Mesodermal cell (in vitro differentiated cells): ENCODE measurements at regions not wholly inside any gene's neighbourhood (a gene's known extent, or its start where the extent isn't known, plus 50 kb on each side); places are given as distances from the start of the nearest gene placed in this dataset.
"Not testable (repeated sequence)": the region's sequence is repeated elsewhere in the genome, so short reads cannot be mapped to it uniquely, and the experiment has no call there.

Source experiments
- H3K27ac ChIP-seq: 2 replicates; pipeline ENCODE4 v1.7.0; 2013; ENCODE audit warnings: mild to moderate bottlenecking, low read depth, low read length, moderate library complexity; ENCODE audit not compliant: severe bottlenecking
- H3K36me3 ChIP-seq: 2 replicates; pipeline ENCODE4 v1.7.1; 2013; ENCODE audit warnings: mild to moderate bottlenecking, low read length, moderate library complexity; ENCODE audit not compliant: control insufficient read depth, insufficient read depth
- H3K4me1 ChIP-seq: one replicate; pipeline ENCODE4 v1.7.1; 2013; ENCODE audit warnings: mild to moderate bottlenecking, low read length; ENCODE audit not compliant: insufficient read depth, control insufficient read depth, poor library complexity, severe bottlenecking
- H3K4me3 ChIP-seq: 2 replicates; pipeline ENCODE4 v1.7.0; 2013; ENCODE audit warnings: low read length, control low read depth, mild to moderate bottlenecking; ENCODE audit not compliant: insufficient read depth, poor library complexity, severe bottlenecking; ENCODE audit errors: extremely low read depth
- H3K9me3 ChIP-seq: 2 replicates; pipeline ENCODE4 v1.7.1; 2013; ENCODE audit warnings: mild to moderate bottlenecking, low read length, moderate library complexity; ENCODE audit not compliant: control insufficient read depth
- WGBS, 2 experiments: methylation state at CpG; one replicate each; pipeline ENCODE4 v1.1.5; 2013; ENCODE audit warnings: missing lambda C conversion rate in 2 of 2; ENCODE audit not compliant: insufficient coverage in 2 of 2; 5-methylcytosine and 5-hydroxymethylcytosine counted together

DNA sequence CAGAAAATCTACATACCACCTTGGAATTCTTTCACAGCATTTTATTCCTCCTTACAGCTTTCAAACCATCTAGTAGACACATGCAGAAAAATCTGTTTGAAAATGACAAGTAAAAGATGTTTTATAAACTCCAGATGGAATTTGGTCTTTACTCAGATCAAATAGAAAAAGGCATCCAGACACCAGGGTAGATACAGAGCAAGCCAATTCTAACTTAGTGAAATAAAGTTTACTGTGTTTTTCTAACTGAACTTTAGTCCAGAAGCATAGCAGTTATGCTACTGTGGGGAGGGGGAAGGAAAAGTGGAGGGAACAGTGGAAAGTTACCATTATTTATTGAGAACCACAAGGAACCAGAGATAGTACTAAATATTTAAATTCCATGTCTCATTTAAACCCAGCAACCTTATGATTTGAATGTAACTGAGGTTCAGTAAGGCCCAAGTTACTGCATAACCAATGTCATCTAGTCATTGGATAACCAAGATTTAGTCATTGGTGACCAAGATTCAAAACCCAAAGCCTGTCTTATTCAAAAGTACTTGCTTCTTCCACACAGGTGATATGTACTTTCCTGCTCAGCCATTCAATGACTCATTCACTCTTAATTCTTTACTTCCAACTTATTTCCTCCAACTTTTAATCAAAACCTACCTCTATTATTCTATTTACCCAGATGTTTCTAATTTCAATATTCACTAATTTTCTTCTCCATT is 57.7 kb downstream of the RAD51AP2 start:
- H3K36me3 ChIP-seq = no peaks in the 10 kb centered on the region
- H3K4me1 ChIP-seq = no peaks in the 10 kb centered on the region
- no peaks in the 10 kb centered on the region for H3K9me3 ChIP-seq
- H3K4me3 ChIP-seq = no peak overlapping the region
- no peak overlapping the region for H3K27ac ChIP-seq

DNA sequence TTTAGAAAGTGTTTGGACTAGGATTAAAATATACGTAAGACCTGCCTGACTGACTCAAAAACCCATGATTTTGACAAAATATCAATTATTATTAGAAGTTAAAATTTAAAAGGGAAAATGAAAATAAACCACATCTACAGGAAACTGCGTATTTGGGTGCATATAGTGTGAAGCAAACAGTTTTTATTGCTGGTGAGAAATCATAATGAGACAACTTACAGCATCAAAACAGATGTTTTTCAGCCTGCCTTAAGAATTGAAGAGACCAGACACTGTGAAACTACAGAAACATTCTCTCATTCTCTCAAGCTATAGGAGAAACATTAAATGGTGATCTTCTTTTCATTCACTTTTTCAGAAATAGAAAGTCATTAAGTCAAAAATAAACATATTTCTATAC is 62.9 kb downstream of the RAD51AP2 start:
- no peaks in the 10 kb centered on the region for H3K36me3 ChIP-seq
- WGBS, 2 experiments = no CpG with 5 or more reads among the region's 2 CpGs
- no peaks in the 10 kb centered on the region for H3K4me1 ChIP-seq
- H3K9me3 ChIP-seq = no peaks in the 10 kb centered on the region
- no peak overlapping the region for H3K27ac ChIP-seq
- H3K4me3 ChIP-seq = no peak overlapping the region

DNA sequence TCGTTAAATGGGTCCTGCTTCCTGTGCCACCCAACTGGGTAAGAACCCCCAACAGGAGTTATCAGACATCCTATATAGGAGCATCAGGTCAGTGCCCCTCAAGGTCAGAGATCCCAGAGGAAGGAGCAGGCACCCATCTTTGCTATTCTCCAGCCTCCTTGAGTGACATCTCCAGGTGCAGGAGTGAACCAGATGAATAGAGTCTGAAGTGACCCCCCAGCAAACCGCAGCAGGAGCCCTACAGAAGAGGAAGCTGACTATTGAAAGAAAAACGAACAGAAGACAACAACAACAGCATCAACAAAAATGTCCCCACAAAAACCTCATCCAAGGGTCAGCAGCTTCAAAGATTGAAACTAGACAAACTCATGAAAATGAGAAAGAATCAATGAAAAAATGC is 72.0 kb downstream of the RAD51AP2 start:
- WGBS, 2 experiments = 100% methylated on average over 1 of the region's 3 CpGs

DNA sequence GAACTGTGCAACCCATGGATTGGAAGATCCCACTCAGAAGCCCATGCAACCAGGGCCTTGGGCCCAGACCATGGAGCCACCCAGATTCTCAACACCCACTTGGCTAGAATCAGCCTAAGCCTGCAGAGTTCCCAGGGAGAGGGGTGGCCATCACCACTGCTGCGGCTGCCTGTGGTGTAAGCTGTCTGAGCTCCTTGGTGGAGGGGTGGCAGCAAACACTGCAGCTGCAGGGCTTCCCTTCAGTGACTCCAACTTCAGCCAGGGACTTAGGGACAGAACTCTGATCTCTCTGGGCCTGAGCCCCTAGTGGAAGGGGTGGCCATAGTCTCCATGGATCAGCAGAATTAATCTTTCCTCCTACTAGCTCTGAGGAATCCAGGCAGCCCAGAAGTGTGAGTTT is 72.5 kb downstream of the RAD51AP2 start:
- no peaks in the 10 kb centered on the region for H3K36me3 ChIP-seq
- H3K4me1 ChIP-seq = peaks cover 6% of the 10 kb centered on the region
- no peak overlapping the region for H3K27ac ChIP-seq
- WGBS, 2 experiments = 80 to 100% methylated on average over 1 of the region's 1 CpG
- no peaks in the 10 kb centered on the region for H3K9me3 ChIP-seq
- H3K4me3 ChIP-seq = no peak overlapping the region

More for the DNA sequence above, 72.0 kb downstream of the RAD51AP2 start:
- H3K36me3 ChIP-seq, H3K9me3 ChIP-seq, H3K4me1 ChIP-seq, H3K4me3 ChIP-seq, H3K27ac ChIP-seq: not testable (repeated sequence)

DNA sequence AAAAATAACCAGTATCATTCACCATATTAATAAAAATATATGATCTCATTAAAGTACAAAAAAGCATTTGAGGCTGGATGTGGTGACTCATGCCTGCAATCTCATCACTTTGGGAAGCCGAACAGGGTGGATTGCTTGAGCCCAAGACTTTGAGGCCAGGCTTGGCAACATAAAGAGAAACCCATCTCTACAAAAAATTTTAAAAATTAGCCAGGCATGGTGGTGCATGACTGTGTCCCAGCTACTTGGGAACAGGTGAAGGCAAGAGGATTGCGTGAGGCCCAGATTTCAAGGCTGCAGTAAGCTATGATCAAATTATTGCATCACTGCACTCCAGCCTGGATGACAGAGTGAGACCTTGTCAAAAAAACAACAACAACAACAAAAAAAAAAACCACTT is 75.9 kb downstream of the RAD51AP2 start:
- Histone ChIP-seq H3K36me3 (no peaks in the 10 kb centered on the region), H3K4me3 (no peak overlapping the region), H3K4me1 (peaks cover 6% of the 10 kb centered on the region), H3K9me3 (no peaks in the 10 kb centered on the region), H3K27ac (no peak overlapping the region)
- WGBS, 2 experiments = 100% methylated on average over 1 of the region's 2 CpGs

DNA sequence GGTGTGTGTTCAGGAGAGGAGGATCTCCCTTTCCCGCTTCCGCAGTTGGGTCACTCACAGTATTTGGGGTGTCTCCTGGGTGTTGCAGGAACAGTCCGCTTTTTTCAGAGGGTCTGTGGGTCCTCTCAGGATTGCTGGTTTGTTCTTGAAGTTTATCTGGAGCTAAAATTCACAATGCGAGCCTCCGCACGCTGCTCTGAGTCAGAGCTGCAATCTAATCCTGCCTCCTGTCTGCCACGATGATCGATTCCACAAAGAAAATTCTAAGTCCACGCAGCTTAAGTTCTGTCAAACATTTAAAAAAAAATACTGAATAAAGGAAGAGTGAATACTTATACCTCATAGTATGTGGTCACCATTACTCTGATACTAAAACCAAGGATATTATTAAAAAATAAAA is 76.5 kb downstream of the RAD51AP2 start:
- no peak overlapping the region for H3K4me3 ChIP-seq
- WGBS, 2 experiments = 63 to 95% methylated on average over 2 to 6 of the region's 9 CpGs

DNA sequence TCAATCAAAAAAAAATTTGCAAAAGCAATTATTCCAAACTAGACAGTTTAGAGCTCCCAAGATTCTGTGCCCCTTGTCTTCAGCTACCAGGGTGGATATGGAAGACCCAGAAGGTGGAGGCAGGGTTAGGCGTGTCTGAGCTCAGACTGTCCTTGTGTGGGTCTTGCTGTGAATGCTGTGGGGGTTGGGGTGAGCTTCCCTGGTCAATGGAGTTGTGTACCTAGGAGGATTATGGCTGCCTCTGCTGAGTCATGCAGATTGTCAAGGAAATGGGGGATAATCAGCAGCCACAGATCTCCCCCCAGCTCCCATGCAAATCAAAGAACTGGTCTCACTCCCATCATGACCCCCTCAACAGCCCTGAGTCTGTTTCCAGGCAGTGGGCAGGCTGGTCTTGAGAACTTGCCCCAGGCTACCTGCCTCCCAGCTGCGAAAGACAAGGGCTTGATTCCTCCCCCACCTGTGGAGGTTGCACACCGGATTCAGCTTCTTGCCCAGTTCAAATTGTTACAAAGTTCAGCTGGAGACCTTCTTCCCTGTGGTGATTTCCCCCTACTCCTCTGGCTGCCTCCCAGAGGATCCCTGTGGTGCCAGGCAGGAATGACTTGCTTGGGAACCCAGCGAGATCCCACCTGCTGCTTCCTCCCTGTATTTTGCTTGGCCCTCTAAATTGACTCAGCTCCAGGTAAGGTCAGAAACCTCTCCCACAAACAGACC is 77.0 kb downstream of the RAD51AP2 start:
- H3K9me3 ChIP-seq = no peaks in the 10 kb centered on the region
- peaks cover 6% of the 10 kb centered on the region for H3K4me1 ChIP-seq
- H3K27ac ChIP-seq = no peak overlapping the region
- H3K36me3 ChIP-seq = no peaks in the 10 kb centered on the region
- 63 to 72% methylated on average over 1 to 4 of the region's 4 CpGs for WGBS, 2 experiments
- no peak overlapping the region for H3K4me3 ChIP-seq

More for the DNA sequence above, 76.5 kb downstream of the RAD51AP2 start:
- Histone ChIP-seq H3K27ac (no peak overlapping the region), H3K4me1 (peaks cover 6% of the 10 kb centered on the region), H3K36me3 (no peaks in the 10 kb centered on the region), H3K9me3 (no peaks in the 10 kb centered on the region)

DNA sequence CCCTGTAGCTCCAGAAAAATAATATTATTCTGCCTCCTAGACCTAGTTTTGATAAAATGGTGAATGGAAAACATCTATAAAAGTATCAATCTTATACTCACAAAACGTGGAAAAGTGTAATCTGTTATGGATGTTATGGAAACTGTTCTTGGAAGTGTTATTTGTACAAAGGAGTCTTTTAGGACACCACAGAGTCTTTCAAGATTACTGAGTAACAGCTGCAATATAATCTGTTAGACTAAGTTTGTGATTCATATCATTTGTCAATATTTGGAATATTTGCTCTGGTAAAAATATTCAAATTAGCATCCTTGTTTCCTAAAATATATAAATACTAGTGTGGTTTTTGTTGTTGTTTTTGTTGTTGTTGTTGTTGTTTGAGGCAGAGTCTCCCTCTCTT is 87.9 kb downstream of the RAD51AP2 start:
- Histone ChIP-seq H3K4me3 (no peak overlapping the region), H3K9me3 (no peaks in the 10 kb centered on the region), H3K4me1 (peaks cover 3% of the 10 kb centered on the region), H3K36me3 (no peaks in the 10 kb centered on the region), H3K27ac (no peak overlapping the region)
- whole genome bisulfite sequencing, 2 experiments = no CpG with 5 or more reads among the region's 1 CpG

DNA sequence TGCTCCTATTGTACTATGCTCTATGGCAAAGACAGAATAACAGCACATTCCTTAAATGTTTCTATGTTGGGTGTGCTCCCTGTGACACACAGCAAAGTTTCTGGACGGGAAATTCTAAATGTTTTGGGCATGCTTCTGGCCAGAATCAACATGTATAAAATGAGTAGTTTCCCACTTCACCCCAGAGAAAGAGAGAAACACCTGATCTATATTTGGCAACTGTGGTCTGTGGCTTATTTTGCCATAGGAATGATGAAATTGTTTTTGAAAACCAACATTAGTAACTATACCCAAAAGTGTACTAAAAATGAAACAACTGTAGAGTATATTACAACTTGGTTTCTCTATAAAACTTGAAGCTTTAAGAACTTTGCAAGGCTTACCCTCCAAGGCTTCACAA is 89.1 kb downstream of the RAD51AP2 start:
- Histone ChIP-seq H3K9me3 (no peaks in the 10 kb centered on the region), H3K4me3 (no peak overlapping the region), H3K4me1 (peaks cover 3% of the 10 kb centered on the region), H3K36me3 (no peaks in the 10 kb centered on the region), H3K27ac (no peak overlapping the region)
- WGBS, 2 experiments = no CpG with 5 or more reads among the region's 1 CpG

DNA sequence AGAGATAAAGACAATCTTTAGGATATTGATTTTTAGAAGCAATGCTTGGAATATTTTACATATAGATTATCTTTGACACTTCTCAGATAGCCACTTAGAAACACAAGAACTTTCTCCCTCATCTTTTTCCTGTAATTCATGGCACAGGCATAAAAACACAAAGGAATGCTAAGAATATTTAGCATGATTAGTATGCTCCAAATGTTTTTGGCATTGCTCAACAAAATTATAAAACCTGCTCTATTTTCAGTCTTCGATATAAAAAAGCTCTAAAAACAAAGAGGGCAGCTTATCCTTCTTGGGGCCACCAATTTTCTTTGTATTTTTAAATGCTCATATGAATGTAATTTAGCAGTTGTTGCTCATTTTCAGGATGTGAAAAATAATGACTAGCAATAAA is 90.8 kb downstream of the RAD51AP2 start:
- Histone ChIP-seq H3K27ac (no peak overlapping the region), H3K9me3 (no peaks in the 10 kb centered on the region), H3K4me3 (no peak overlapping the region), H3K4me1 (peaks cover 3% of the 10 kb centered on the region), H3K36me3 (no peaks in the 10 kb centered on the region)
- no CpG with 5 or more reads among the region's 1 CpG for WGBS, 2 experiments

DNA sequence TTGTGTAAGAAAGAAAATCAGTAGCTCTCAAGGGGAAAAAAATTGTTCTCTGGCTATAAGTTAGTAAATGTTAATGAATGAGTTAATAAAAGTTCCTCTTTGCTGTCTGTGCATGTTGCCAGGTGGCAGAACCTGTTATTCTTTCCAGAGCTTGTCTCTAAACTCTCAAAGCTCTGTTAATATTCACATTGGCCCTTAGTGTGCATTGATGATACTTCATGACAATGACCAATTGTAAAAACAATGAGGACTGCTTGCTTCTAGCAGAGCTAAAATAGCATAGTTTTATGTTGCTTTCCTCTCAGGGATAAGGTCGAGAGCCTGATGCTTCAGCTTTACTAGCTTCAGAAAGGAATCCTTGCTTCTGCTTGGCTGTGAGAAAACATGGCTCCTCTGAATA is 91.5 kb downstream of the RAD51AP2 start:
- H3K9me3 ChIP-seq = no peaks in the 10 kb centered on the region
- H3K27ac ChIP-seq = no peak overlapping the region
- no peak overlapping the region for H3K4me3 ChIP-seq
- H3K4me1 ChIP-seq = peaks cover 3% of the 10 kb centered on the region
- whole genome bisulfite sequencing, 2 experiments = 62 to 100% methylated on average over 1 of the region's 1 CpG
- H3K36me3 ChIP-seq = no peaks in the 10 kb centered on the region
